ENCODE measurements at regions not wholly inside any gene's neighbourhood (a gene's known extent, or its start where the extent isn't known, plus 50 kb on each side); places are given as distances from the start of the nearest gene placed in this dataset.

- Histone ChIP-seq H3K4me1 (ENCODE audit: control insufficient read depth in 1 of 2, insufficient read depth in 2 of 2, low read depth in 1 of 2, low read length in 1 of 2) (no peaks in the 10 kb centered on the region; a peak in 1 of 4 replicates), H2AFZ (ENCODE audit: low read depth) (no peak overlapping the region), H3F3A (replicated peaks; ENCODE audit: insufficient read depth) (no peaks in the 10 kb centered on the region), H3K9me2 (no peaks in the 10 kb centered on the region), H3K79me2 (ENCODE audit: insufficient read depth) (no peaks in the 10 kb centered on the region), H3K9me3 (no peaks in the 10 kb centered on the region), H3K27ac (ENCODE audit: low read depth in 2 of 2, low read length in 1 of 2) (no peak overlapping the region), H3K4me3 (ENCODE audit: low read depth in 2 of 2, low read length in 1 of 2) (no peak overlapping the region), H3K27me3 (ENCODE audit: insufficient read depth) (no peaks in the 10 kb centered on the region), H3K4me2 (no peak overlapping the region), H3K36me3 (replicated peaks in 1 of 2; ENCODE audit: control insufficient read depth in 1 of 2, insufficient read depth in 2 of 2, low read length in 1 of 2) (no peaks in the 10 kb centered on the region), H4K20me1 (ENCODE audit: insufficient read depth) (no peaks in the 10 kb centered on the region), H3K9ac (no peak overlapping the region)
- CTCF ChIA-PET = no interaction called here
- WGBS (ENCODE audit: low lambda C conversion rate) = 71% methylated on average over 8 of the region's 8 CpGs
- POLR2A ChIA-PET = no interaction called here
- TF ChIP-seq MAX (IDR thresholded peaks at IDR 0.05; ENCODE audit: low read depth) (no peak), ELF1 (IDR thresholded peaks at IDR 0.05) (no peak), FOXM1 (IDR thresholded peaks at IDR 0.05; ENCODE audit: low read depth) (no peak), JUND (IDR thresholded peaks at IDR 0.05) (no peak), RFX5 (IDR thresholded peaks at IDR 0.05; ENCODE audit: low read length) (no peak), MEF2A (IDR thresholded peaks at IDR 0.05; ENCODE audit: borderline replicate concordance, low read depth) (no peak), NRF1 (IDR thresholded peaks at IDR 0.05; ENCODE audit: low read depth, low read length) (no peak), TCF12 (IDR thresholded peaks at IDR 0.05) (no peak), USF1 (IDR thresholded peaks at IDR 0.05; ENCODE audit: borderline replicate concordance, low read depth) (no peak), SIN3A (IDR thresholded peaks at IDR 0.05; ENCODE audit: borderline replicate concordance, low read depth, low read length) (no peak), RCOR1 (IDR thresholded peaks at IDR 0.05; ENCODE audit: low read length) (no peak), SMC3 (IDR thresholded peaks at IDR 0.05; ENCODE audit: low read depth, low read length) (no peak), RXRA (IDR thresholded peaks at IDR 0.05; ENCODE audit: borderline replicate concordance, low read depth) (no peak), EZH2phosphoT487 (IDR thresholded peaks at IDR 0.05; ENCODE audit: borderline replicate concordance, low read depth) (no peak), TEAD4 (IDR thresholded peaks at IDR 0.05; ENCODE audit: borderline replicate concordance, insufficient read depth) (no peak)
- DNase-seq = no peak
Measured at GRCh38 chr18:51417643-51418483, 220.4 kb upstream of the MEX3C start.

GRCh38 chr18:51425475-51425874 lies 228.0 kb upstream of the MEX3C start:
- POLR2A ChIA-PET = no interaction called here
- WGBS (ENCODE audit: low lambda C conversion rate) = 63% methylated on average over 6 of the region's 6 CpGs
- TF ChIP-seq GATA2 (CRISPR knock-in tag; IDR thresholded peaks at IDR 0.05) (no peak), TEAD4 (IDR thresholded peaks at IDR 0.05; ENCODE audit: borderline replicate concordance, insufficient read depth) (no peak), NFIC (IDR thresholded peaks at IDR 0.05; ENCODE audit: borderline replicate concordance) (no peak), SMC3 (IDR thresholded peaks at IDR 0.05; ENCODE audit: low read depth, low read length) (no peak), TCF12 (IDR thresholded peaks at IDR 0.05) (no peak), EZH2phosphoT487 (IDR thresholded peaks at IDR 0.05; ENCODE audit: borderline replicate concordance, low read depth) (no peak), TAF1 (IDR thresholded peaks at IDR 0.05; ENCODE audit: borderline replicate concordance, low read depth, low read length) (no peak), NRF1 (IDR thresholded peaks at IDR 0.05; ENCODE audit: low read depth, low read length) (no peak), USF1 (IDR thresholded peaks at IDR 0.05; ENCODE audit: borderline replicate concordance, low read depth) (no peak), JUND (IDR thresholded peaks at IDR 0.05) (no peak), IRF3 (IDR thresholded peaks at IDR 0.05; ENCODE audit: low read depth, low read length) (no peak), MXI1 (IDR thresholded peaks at IDR 0.05; ENCODE audit: low read depth, low read length) (no peak), RXRA (IDR thresholded peaks at IDR 0.05; ENCODE audit: borderline replicate concordance, low read depth) (no peak), CHD2 (IDR thresholded peaks at IDR 0.05; ENCODE audit: low read length, partially characterized antibody) (no peak), ELF1 (IDR thresholded peaks at IDR 0.05) (no peak), EP300 (IDR thresholded peaks at IDR 0.05; ENCODE audit: borderline replicate concordance in 1 of 2, low read depth in 1 of 2, low read length in 1 of 2) (no peak), RAD21 (IDR thresholded peaks at IDR 0.05; ENCODE audit: low read length) (no peak)

More at GRCh38 chr18:51425475-51425874, 228.0 kb upstream of the MEX3C start:
- Histone ChIP-seq H3K36me3 (replicated peaks in 1 of 2; ENCODE audit: control insufficient read depth in 1 of 2, insufficient read depth in 2 of 2, low read length in 1 of 2) (no peaks in the 10 kb centered on the region), H3K4me3 (ENCODE audit: low read depth in 2 of 2, low read length in 1 of 2) (no peak overlapping the region), H3K79me2 (ENCODE audit: insufficient read depth) (no peaks in the 10 kb centered on the region), H3K9me2 (no peaks in the 10 kb centered on the region), H3K9ac (no peak overlapping the region), H4K20me1 (ENCODE audit: insufficient read depth) (no peaks in the 10 kb centered on the region), H2AFZ (ENCODE audit: low read depth) (no peak overlapping the region), H3K27ac (ENCODE audit: low read depth in 2 of 2, low read length in 1 of 2) (no peak overlapping the region), H3K27me3 (ENCODE audit: insufficient read depth) (no peaks in the 10 kb centered on the region), H3K4me2 (no peak overlapping the region), H3F3A (replicated peaks; ENCODE audit: insufficient read depth) (no peaks in the 10 kb centered on the region), H3K4me1 (ENCODE audit: control insufficient read depth in 1 of 2, insufficient read depth in 2 of 2, low read depth in 1 of 2, low read length in 1 of 2) (no peaks in the 10 kb centered on the region), H3K9me3 (no peaks in the 10 kb centered on the region)
- CTCF ChIA-PET = interaction anchor here (1.4 kb wide), 1 partner anchor 42 kb away, joined by 4 read pairs; no protein-coding TSS in a partner anchor
- DNase-seq = no peak

Data from SK-N-SH (cell line).